ENCODE measurements at regions not wholly inside any gene's neighbourhood (a gene's known extent, or its start where the extent isn't known, plus 50 kb on each side); places are given as distances from the start of the nearest gene placed in this dataset.

DNA sequence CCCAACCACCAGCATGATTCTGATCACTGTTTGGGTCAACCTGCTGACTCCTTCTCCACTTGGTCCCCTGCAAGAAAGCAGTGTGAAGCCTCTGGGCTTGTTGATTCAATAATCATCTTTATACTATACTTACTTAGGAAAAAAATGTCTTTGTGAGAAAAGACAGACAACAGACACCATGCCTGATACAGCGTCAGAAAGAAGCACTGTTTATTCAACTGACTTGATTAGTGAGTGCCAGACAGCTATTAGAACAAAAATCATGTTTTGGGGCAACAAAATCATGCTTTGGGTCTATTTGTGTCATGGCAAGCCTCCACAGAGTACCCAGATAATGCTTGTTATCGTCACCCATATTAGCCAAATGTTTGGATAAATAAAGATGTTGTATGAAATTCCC lies 58.7 kb upstream of the ATL2 start:
- no peak overlapping the region for H3K27ac ChIP-seq
- no peak overlapping the region for H3K4me3 ChIP-seq
- DNase-seq (no peak), ATAC-seq (no peak)
- H3K36me3 ChIP-seq = no peaks in the 10 kb centered on the region
- intact Hi-C loops (cut with DNase I) = no loop called here
- TF ChIP-seq, protein P1, sequence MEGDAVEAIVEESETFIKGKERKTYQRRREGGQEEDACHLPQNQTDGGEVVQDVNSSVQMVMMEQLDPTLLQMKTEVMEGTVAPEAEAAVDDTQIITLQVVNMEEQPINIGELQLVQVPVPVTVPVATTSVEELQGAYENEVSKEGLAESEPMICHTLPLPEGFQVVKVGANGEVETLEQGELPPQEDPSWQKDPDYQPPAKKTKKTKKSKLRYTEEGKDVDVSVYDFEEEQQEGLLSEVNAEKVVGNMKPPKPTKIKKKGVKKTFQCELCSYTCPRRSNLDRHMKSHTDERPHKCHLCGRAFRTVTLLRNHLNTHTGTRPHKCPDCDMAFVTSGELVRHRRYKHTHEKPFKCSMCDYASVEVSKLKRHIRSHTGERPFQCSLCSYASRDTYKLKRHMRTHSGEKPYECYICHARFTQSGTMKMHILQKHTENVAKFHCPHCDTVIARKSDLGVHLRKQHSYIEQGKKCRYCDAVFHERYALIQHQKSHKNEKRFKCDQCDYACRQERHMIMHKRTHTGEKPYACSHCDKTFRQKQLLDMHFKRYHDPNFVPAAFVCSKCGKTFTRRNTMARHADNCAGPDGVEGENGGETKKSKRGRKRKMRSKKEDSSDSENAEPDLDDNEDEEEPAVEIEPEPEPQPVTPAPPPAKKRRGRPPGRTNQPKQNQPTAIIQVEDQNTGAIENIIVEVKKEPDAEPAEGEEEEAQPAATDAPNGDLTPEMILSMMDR (IDR thresholded peaks at IDR 0.05) = no peak
- H3K9me3 ChIP-seq = no peaks in the 10 kb centered on the region
- no peaks in the 10 kb centered on the region for H3K27me3 ChIP-seq
- H3K4me1 ChIP-seq = no peaks in the 10 kb centered on the region

DNA sequence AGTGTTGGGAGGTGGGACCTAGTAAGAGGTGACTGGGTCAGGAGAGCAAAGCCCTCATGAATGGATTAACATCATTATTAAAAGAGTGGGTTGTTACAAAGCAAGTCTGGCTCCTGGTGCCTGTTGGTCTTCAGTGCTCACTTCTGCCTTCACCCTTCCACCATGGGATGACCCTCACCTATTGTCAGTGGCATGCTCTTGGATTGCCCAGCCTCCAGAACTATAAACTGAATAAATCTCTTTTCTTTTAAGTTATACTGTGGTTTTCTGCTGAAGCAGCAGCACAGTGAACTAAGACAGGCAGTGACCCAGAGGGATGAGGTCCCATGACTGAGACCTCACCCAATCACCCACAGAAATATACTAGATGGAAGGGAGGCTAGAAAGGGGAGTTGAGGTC lies 57.5 kb upstream of the ATL2 start:
- no peak overlapping the region for H3K27ac ChIP-seq
- no peaks in the 10 kb centered on the region for H3K27me3 ChIP-seq
- TF ChIP-seq, protein P1 (IDR thresholded peaks at IDR 0.05) = no peak
- no peak for ATAC-seq
- no peak overlapping the region for H3K4me3 ChIP-seq
- no peaks in the 10 kb centered on the region for H3K4me1 ChIP-seq
- no peak for DNase-seq
- intact Hi-C loops (cut with DNase I) = no loop called here
- no peaks in the 10 kb centered on the region for H3K9me3 ChIP-seq
- H3K36me3 ChIP-seq = no peaks in the 10 kb centered on the region

DNA sequence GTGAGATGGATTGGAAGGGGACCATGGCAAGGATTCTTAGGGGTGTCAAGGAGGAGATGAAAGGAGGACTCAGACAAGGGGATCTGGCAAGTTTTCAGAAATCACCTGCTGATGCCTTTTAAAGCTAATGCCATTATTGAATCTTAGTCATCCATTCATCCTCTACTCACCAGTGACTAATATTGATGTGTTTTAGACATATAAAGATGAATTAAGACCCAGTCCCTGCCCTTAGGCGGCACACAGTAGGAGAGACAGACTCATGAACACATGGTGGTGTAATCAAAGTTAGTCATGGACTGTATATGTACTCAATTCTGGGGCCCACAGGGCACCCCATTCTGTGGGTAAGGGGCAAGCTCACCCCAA lies 56.5 kb upstream of the ATL2 start:
- TF ChIP-seq, protein P1 (IDR thresholded peaks at IDR 0.05) = no peak
- H3K4me3 ChIP-seq = no peak overlapping the region
- H3K27ac ChIP-seq = no peak overlapping the region
- no peak for DNase-seq
- H3K27me3 ChIP-seq = no peaks in the 10 kb centered on the region
- no peaks in the 10 kb centered on the region for H3K4me1 ChIP-seq
- H3K36me3 ChIP-seq = no peaks in the 10 kb centered on the region
- no peak for ATAC-seq
- intact Hi-C loops (cut with DNase I) = no loop called here
- H3K9me3 ChIP-seq = no peaks in the 10 kb centered on the region

GRCh38 chr2:38432820-38433606 lies 55.9 kb upstream of the ATL2 start:
- no peaks in the 10 kb centered on the region for H3K9me3 ChIP-seq
- peak; percentile 78 for ATAC-seq
- no peaks in the 10 kb centered on the region for H3K4me1 ChIP-seq
- DNase-seq = no peak
- TF ChIP-seq, protein P1 (IDR thresholded peaks at IDR 0.05) = no peak
- no peaks in the 10 kb centered on the region for H3K36me3 ChIP-seq
- intact Hi-C loops (cut with DNase I) = no loop called here
- H3K27me3 ChIP-seq = no peaks in the 10 kb centered on the region
- no peak overlapping the region for H3K4me3 ChIP-seq
- no peak overlapping the region for H3K27ac ChIP-seq

DNA sequence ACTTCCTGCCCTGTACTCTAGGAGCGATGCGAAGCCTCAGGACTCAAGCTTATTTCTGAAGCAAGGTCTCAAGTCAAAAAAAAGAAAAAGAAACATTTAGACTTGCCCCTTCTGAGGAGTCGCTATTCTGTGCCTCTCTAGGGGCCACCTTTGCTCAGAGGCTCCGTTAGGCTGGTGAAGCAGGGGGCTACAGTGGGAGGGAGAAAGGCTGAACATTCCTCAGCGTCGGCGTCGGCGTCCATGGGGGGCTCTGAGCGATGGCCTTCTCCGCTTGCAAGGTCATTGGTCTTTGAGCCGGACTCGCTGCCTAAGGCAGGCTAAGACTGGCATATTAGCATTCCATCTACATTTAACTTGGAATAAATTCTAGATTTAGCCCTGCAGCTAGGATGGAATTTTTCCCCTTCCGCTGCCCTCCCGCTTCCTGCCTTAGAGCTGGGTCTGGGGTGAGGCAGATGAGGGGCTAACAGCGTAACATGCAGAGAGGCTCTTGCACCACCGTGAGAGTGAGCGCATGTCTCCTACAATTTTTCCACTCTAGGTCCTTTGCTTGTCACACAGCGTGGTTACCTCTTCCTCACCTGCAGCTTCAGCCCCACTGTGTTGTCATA lies 53.6 kb upstream of the ATL2 start:
- ATAC-seq (no peak), DNase-seq (no peak)
- H3K27ac ChIP-seq = no peak overlapping the region
- no peaks in the 10 kb centered on the region for H3K4me1 ChIP-seq
- no peaks in the 10 kb centered on the region for H3K9me3 ChIP-seq
- H3K27me3 ChIP-seq = no peaks in the 10 kb centered on the region
- intact Hi-C loops (cut with DNase I) = no loop called here
- H3K4me3 ChIP-seq = no peak overlapping the region
- TF ChIP-seq, protein P1 (IDR thresholded peaks at IDR 0.05) = no peak
- no peaks in the 10 kb centered on the region for H3K36me3 ChIP-seq
